ENCODE measurements at regions not wholly inside any gene's neighbourhood (a gene's known extent, or its start where the extent isn't known, plus 50 kb on each side); places are given as distances from the start of the nearest gene placed in this dataset.

DNA sequence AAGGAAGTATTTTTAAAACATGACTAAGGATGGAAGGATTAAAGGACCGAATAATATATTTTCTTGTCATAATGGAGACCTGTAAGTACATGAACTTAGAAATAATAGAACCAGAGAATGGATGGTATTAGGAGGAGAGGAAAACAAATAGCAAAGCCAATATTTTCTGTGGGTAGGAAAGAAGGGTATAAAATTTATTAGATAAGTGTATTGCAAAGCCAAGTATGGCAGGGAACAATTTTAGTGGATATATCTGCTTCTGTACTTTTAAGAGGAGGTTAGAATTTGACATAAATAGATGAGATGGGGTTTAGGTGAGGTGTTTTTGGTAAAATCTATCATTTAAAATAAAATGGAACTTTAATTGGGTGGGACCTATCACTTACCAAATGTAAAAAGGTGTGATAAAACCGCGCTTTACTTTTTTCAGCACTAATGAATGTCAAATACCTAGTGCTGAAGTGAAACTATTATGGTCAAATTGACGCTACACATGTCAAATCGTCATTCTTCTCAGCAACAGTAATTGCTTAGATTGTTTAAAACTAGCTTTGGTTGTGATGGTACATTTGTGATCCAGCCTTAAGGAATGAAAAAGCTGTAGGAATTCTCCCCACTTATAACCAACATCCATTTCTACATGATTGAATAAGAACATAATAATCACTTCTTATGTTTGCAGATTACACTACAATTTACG is 78.1 kb upstream of the ZEB2 start:
- H3K4me3 ChIP-seq (replicated peaks; ENCODE audit: low read depth, low read length) = no peak overlapping the region
- no peak for DNase-seq (ENCODE audit: extremely low read depth, low read depth)
- TF ChIP-seq CTCF (IDR thresholded peaks at IDR 0.05; ENCODE audit: low read depth, low read length, missing control alignments) = no peak

DNA sequence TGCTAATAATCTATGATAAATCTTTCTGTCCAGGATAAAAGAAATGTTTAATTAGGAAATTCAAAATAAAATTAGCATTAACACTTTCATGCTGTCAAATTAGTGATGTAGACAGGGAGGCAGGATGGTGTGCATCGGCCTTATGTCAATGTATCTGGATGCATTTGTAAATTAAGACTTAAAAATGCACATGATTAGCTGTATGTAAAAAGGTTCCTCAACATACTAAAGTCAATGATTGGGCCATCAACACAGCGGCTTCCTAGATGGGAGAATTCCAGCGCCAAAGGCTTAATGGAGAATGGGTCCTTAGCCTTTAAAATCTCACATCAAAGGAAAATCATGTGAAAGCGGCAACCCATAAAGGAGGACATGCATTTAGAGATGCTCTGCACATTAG is 77.5 kb upstream of the ZEB2 start:
- no peak for DNase-seq (ENCODE audit: extremely low read depth, low read depth)
- no peak for TF ChIP-seq CTCF (IDR thresholded peaks at IDR 0.05; ENCODE audit: low read depth, low read length, missing control alignments)
- H3K4me3 ChIP-seq (replicated peaks; ENCODE audit: low read depth, low read length) = no peak overlapping the region

- no peak for DNase-seq (ENCODE audit: extremely low read depth, low read depth)
- H3K4me3 ChIP-seq (replicated peaks; ENCODE audit: low read depth, low read length) = no peak overlapping the region
- no peak for TF ChIP-seq CTCF (IDR thresholded peaks at IDR 0.05; ENCODE audit: low read depth, low read length, missing control alignments)
Measured at GRCh38 chr2:144596073-144596871, 76.4 kb upstream of the ZEB2 start.

DNA sequence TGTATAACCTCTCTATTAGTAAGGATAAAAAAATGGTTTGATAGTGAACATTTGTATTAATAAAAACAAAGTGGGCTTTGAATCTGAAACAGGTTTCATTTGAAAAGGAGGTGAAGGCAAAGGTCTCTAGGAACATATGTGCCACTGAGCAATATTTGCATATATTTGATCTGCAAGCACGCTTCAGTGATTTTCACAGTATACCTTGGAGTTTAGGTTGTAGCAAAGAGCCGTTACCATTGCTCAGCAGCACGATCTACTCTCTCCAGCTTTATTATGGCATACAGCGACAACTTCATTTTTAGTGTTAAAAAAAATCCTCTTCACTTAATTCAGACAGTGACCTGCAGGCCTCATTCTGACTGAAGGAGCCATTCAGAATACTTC is 75.8 kb upstream of the ZEB2 start:
- no peak for TF ChIP-seq CTCF (IDR thresholded peaks at IDR 0.05; ENCODE audit: low read depth, low read length, missing control alignments)
- DNase-seq (ENCODE audit: extremely low read depth, low read depth) = no peak
- H3K4me3 ChIP-seq (replicated peaks; ENCODE audit: low read depth, low read length) = no peak overlapping the region

DNA sequence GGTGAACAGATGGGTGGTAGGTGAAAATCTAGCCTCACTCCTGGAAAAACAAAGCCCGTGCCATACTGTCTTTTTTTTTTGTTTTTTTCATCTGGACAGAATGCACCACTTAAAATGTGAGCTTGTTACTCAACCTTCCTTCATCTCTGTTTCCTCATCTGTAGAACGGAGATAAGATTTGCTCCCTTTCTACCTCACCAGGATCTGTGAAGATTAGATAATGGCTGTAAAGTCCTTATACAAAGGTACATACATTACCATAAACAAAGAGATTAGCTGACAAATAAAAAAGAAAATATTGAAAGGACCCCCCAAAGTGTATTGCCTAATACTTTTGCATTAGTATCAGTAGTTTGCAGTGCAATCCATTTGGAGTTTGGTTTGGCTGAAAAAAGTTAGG is 75.4 kb upstream of the ZEB2 start:
- no peak overlapping the region for H3K4me3 ChIP-seq (replicated peaks; ENCODE audit: low read depth, low read length)
- no peak for DNase-seq (ENCODE audit: extremely low read depth, low read depth)
- no peak for TF ChIP-seq CTCF (IDR thresholded peaks at IDR 0.05; ENCODE audit: low read depth, low read length, missing control alignments)

- no peak for TF ChIP-seq CTCF (IDR thresholded peaks at IDR 0.05; ENCODE audit: low read depth, low read length, missing control alignments)
- DNase-seq (ENCODE audit: extremely low read depth, low read depth) = no peak
- H3K4me3 ChIP-seq (replicated peaks; ENCODE audit: low read depth, low read length) = no peak overlapping the region
Measured at GRCh38 chr2:144593803-144594202, 73.9 kb upstream of the ZEB2 start.

Measured in HFF-Myc (cell line).